Gastrocnemius medialis (tissue), 4 donors: ENCODE measurements at regions not wholly inside any gene's neighbourhood (a gene's known extent, or its start where the extent isn't known, plus 50 kb on each side); places are given as distances from the start of the nearest gene placed in this dataset.

ENCODE experiments used
- ATAC-seq, 2 donors: fragments of 150-250 bp; one replicate each; pipeline ENCODE4 v1.9.1; 2016
- DNase-seq, 2 donors: peaks; one replicate each; pipeline ENCODE4 v3.0.0-alpha.2; 2019
- H3K27ac ChIP-seq, 4 donors: fragments of 200-600 bp; sonication (generic); 1 replicate in 1 of 4; 2 replicates in 3 of 4; pipeline ENCODE4 v1.5.1; 2016 to 2018; ENCODE audit warnings: mild to moderate bottlenecking in 2 of 4, moderate library complexity in 1 of 4
- H3K27me3 ChIP-seq, 3 donors: fragments of 200-600 bp; sonication (generic) in 2 of 3; 1 replicate in 1 of 3; 2 replicates in 2 of 3; pipeline versions ENCODE4 v1.5.1 to v1.6.0; 2016 to 2019; ENCODE audit warnings: mild to moderate bottlenecking in 1 of 3, moderate library complexity in 1 of 3
- H3K36me3 ChIP-seq, 2 donors: fragments of 200-600 bp; sonication (generic) in 1 of 2; one replicate each; pipeline ENCODE4 v1.5.1; 2017 to 2018
- H3K4me1 ChIP-seq, 2 donors: fragments of 200-600 bp; sonication (generic) in 1 of 2; one replicate each; pipeline ENCODE4 v1.5.1; 2016 to 2017; ENCODE audit warnings: mild to moderate bottlenecking in 2 of 2
- H3K4me3 ChIP-seq, 4 donors: fragments of 200-600 bp; sonication (generic) in 3 of 4; 1 replicate in 1 of 4; 2 replicates in 3 of 4; pipeline ENCODE4 v1.5.1; 2016 to 2019; ENCODE audit warnings: mild to moderate bottlenecking in 2 of 4
- H3K9me3 ChIP-seq, 3 donors: fragments of 200-600 bp; sonication (generic) in 2 of 3; 1 replicate in 1 of 3; 2 replicates in 2 of 3; pipeline ENCODE4 v1.5.1; 2016 to 2019
- CTCF ChIP-seq, 5 experiments: fragments of 450-650 bp in 3 of 5; fragments of 200-600 bp in 2 of 5; sonication (generic) in 2 of 5; IDR thresholded peaks in 4 of 5; conservative IDR thresholded peaks in 1 of 5; 1 replicate in 4 of 5; 2 replicates in 1 of 5; pipeline ENCODE4 v1.5.1; 2016 to 2019; ENCODE audit warnings: antibody characterized with exemption in 5 of 5, mild to moderate bottlenecking in 3 of 5, moderate library complexity in 3 of 5
- POLR2A ChIP-seq, 2 donors: fragments of 450-650 bp; IDR thresholded peaks; one replicate each; pipeline ENCODE4 v1.6.1; 2017; ENCODE audit warnings: antibody characterized with exemption in 2 of 2, mild to moderate bottlenecking in 2 of 2, moderate library complexity in 2 of 2
- in situ Hi-C, 4 donors: fragments of 200-750 bp; cut with MboI; loops; one replicate each; pipeline versions ENCODE4 v1.15.0 to v1.8.0; 2017; ENCODE audit warnings: low sequenced_read_pairs in 4 of 4
- intact Hi-C: fragments of 100-400 bp; cut with DNase I; formaldehyde crosslinking; loops from one replicate; pipeline ENCODE4 v1.15.1; 2023; ENCODE audit warnings: low total_unique reads

GRCh38 chr2:16046649-16047048 lies 106.3 kb downstream of the MYCN start:
- H3K27me3 ChIP-seq = peaks cover 0 to 4% (median 3%) of the 10 kb centered on the region in 3 donors
- DNase-seq = no peak
- no peak overlapping the region for H3K4me3 ChIP-seq
- H3K4me1 ChIP-seq = no peaks in the 10 kb centered on the region
- intact Hi-C loops (no loop called here), in situ Hi-C loops (no loop called here)
- no peaks in the 10 kb centered on the region for H3K9me3 ChIP-seq
- no peak for ATAC-seq
- H3K27ac ChIP-seq = no peak overlapping the region
- no peaks in the 10 kb centered on the region for H3K36me3 ChIP-seq
- no peak for TF ChIP-seq POLR2A (IDR thresholded peaks at IDR 0.05)
- no peak for TF ChIP-seq CTCF (IDR thresholded peaks at IDR 0.05 in 4 of 5, conservative IDR thresholded peaks at IDR 0.05 in 1 of 5)

GRCh38 chr2:16045653-16046352 lies 105.5 kb downstream of the MYCN start:
- no peak overlapping the region for H3K4me3 ChIP-seq
- H3K9me3 ChIP-seq = no peaks in the 10 kb centered on the region
- no peak overlapping the region for H3K27ac ChIP-seq
- no peak for TF ChIP-seq POLR2A (IDR thresholded peaks at IDR 0.05)
- TF ChIP-seq CTCF (IDR thresholded peaks at IDR 0.05 in 4 of 5, conservative IDR thresholded peaks at IDR 0.05 in 1 of 5) = no peak
- in situ Hi-C loops (no loop called here), intact Hi-C loops (no loop called here)
- H3K36me3 ChIP-seq = no peaks in the 10 kb centered on the region
- H3K4me1 ChIP-seq = no peaks in the 10 kb centered on the region
- ATAC-seq (no peak), DNase-seq (no peak)
- peaks cover 4 to 10% (median 4%) of the 10 kb centered on the region in 3 donors for H3K27me3 ChIP-seq

DNA sequence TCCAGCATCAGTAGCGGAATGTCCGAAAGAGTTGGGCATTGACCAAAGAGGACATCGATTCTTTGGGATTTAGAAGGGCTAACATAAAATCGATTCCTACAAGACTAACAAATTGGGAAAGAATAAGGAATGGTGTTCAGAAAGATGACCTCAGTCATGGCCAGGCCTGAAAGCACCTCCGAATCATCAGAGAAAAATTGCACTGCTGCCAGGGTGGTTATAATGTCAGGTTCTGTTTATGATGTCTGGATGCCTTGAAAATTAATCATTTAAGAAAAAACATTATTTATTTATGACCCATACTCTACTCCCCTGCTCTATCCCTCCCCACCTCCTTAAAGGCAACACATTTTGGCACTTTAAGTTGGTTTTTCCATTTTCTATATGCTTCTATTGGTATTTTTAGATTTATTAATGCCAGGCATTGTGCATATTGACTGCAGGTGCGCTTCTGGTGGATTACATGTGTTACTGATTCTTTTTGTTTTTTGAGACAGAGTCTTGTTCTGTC lies 104.7 kb downstream of the MYCN start:
- H3K4me3 ChIP-seq = no peak overlapping the region
- H3K27ac ChIP-seq = no peak overlapping the region
- H3K4me1 ChIP-seq = no peaks in the 10 kb centered on the region
- TF ChIP-seq POLR2A (IDR thresholded peaks at IDR 0.05) (no peak), CTCF (IDR thresholded peaks at IDR 0.05 in 4 of 5, conservative IDR thresholded peaks at IDR 0.05 in 1 of 5) (no peak)
- H3K27me3 ChIP-seq = peaks cover 9 to 10% (median 10%) of the 10 kb centered on the region in 3 donors
- ATAC-seq = no peak
- no peak for DNase-seq
- intact Hi-C loops (no loop called here), in situ Hi-C loops (no loop called here)
- no peaks in the 10 kb centered on the region for H3K36me3 ChIP-seq
- no peaks in the 10 kb centered on the region for H3K9me3 ChIP-seq

DNA sequence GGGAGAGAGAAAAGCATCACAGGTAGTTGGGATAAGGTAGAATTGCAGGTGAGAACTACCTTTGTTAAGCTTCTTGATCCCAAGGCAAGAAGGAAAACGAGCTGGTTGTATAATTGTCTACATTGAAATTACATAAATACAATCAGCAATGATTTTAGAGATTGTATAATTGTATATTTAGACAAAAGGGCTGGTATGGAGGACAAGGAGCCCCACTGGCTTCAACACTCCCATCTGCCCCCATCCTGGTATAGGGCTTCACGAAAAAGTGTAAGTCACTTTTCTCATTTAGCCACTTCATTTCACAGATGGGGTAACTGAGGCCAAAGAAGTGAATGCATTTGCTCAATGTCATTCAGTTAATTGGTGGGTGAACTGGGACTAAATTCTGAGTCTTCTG lies 103.3 kb downstream of the MYCN start:
- in situ Hi-C loops = no loop called here
- Histone ChIP-seq H3K27me3 (peaks cover 10 to 22% (median 13%) of the 10 kb centered on the region in 3 donors), H3K36me3 (no peaks in the 10 kb centered on the region), H3K27ac (no peak overlapping the region), H3K4me3 (no peak overlapping the region), H3K9me3 (no peaks in the 10 kb centered on the region), H3K4me1 (no peaks in the 10 kb centered on the region)
- no peak for ATAC-seq
- intact Hi-C loops = no loop called here
- TF ChIP-seq POLR2A (IDR thresholded peaks at IDR 0.05) (no peak), CTCF (IDR thresholded peaks at IDR 0.05 in 4 of 5, conservative IDR thresholded peaks at IDR 0.05 in 1 of 5) (no peak)
- DNase-seq = no peak
